ENCODE measurements at regions not wholly inside any gene's neighbourhood (a gene's known extent, or its start where the extent isn't known, plus 50 kb on each side); places are given as distances from the start of the nearest gene placed in this dataset.

GRCh38 chr1:245090491-245091090 is 64.2 kb upstream of the KIF26B start:
- H2AFZ ChIP-seq: no peak overlapping the region
- H3K36me3 ChIP-seq (ENCODE audit: control insufficient read depth, insufficient read depth, low read length): no peaks in the 10 kb centered on the region
- H3K9ac ChIP-seq: no peak overlapping the region
- no peaks in the 10 kb centered on the region for H3K9me3 ChIP-seq (ENCODE audit: control insufficient read depth, low read length)
- H3K79me2 ChIP-seq: no peaks in the 10 kb centered on the region
- no peak overlapping the region for H3K27ac ChIP-seq
- H3K27me3 ChIP-seq (ENCODE audit: control insufficient read depth, insufficient read depth, low read length): no peaks in the 10 kb centered on the region
- TF ChIP-seq CTCF (IDR thresholded peaks at IDR 0.05): no peak
- no peak overlapping the region for H3K4me2 ChIP-seq (ENCODE audit: low read length)
- H3K4me3 ChIP-seq (ENCODE audit: low read depth, low read length): no peak overlapping the region
- H3K4me1 ChIP-seq: no peaks in the 10 kb centered on the region

- no peaks in the 10 kb centered on the region for H3K4me1 ChIP-seq
- no peak overlapping the region for H3K27ac ChIP-seq
- no peaks in the 10 kb centered on the region for H3K36me3 ChIP-seq (ENCODE audit: control insufficient read depth, insufficient read depth, low read length)
- no peak overlapping the region for H3K4me3 ChIP-seq (ENCODE audit: low read depth, low read length)
- H3K79me2 ChIP-seq: no peaks in the 10 kb centered on the region
- H3K27me3 ChIP-seq (ENCODE audit: control insufficient read depth, insufficient read depth, low read length): no peaks in the 10 kb centered on the region
- H3K9me3 ChIP-seq (ENCODE audit: control insufficient read depth, low read length): no peaks in the 10 kb centered on the region
- no peak overlapping the region for H3K9ac ChIP-seq
- no peak for TF ChIP-seq CTCF (IDR thresholded peaks at IDR 0.05)
- H3K4me2 ChIP-seq (ENCODE audit: low read length): no peak overlapping the region
- H2AFZ ChIP-seq: no peak overlapping the region
Measured at GRCh38 chr1:245087723-245088122, 67.1 kb upstream of the KIF26B start.

DNA sequence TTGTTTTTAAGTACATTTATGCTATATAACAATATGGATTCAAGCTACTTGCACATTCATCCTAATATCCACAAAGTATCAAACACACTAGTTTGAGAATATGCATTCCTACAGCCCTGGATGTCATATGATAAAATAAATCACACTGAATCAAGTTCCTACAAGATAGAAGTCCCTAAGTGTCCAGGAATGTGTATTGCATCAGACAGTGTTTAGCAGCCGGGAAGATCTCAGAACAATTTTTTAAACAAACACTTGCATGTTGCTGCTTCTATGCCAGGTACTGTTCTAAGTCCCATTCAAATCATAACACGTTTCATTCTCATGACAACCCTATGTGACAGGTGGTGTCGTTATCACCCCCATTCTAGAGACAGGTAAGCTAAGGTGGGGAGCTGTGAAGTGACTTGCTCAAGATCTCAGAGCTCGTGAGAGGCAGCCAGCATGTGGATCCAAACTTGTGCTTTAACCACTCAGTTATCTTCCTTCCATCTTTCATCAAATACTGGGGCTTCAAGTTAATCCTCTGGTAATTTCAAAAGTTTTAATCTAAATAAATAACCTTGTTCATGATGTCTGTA is 68.3 kb upstream of the KIF26B start:
- no peaks in the 10 kb centered on the region for H3K4me1 ChIP-seq
- no peak overlapping the region for H3K9ac ChIP-seq
- no peak overlapping the region for H3K4me2 ChIP-seq (ENCODE audit: low read length)
- no peaks in the 10 kb centered on the region for H3K79me2 ChIP-seq
- H2AFZ ChIP-seq: no peak overlapping the region
- no peaks in the 10 kb centered on the region for H3K27me3 ChIP-seq (ENCODE audit: control insufficient read depth, insufficient read depth, low read length)
- no peak for TF ChIP-seq CTCF (IDR thresholded peaks at IDR 0.05)
- H3K36me3 ChIP-seq (ENCODE audit: control insufficient read depth, insufficient read depth, low read length): no peaks in the 10 kb centered on the region
- H3K9me3 ChIP-seq (ENCODE audit: control insufficient read depth, low read length): no peaks in the 10 kb centered on the region
- H3K4me3 ChIP-seq (ENCODE audit: low read depth, low read length): no peak overlapping the region
- H3K27ac ChIP-seq: no peak overlapping the region

DNA sequence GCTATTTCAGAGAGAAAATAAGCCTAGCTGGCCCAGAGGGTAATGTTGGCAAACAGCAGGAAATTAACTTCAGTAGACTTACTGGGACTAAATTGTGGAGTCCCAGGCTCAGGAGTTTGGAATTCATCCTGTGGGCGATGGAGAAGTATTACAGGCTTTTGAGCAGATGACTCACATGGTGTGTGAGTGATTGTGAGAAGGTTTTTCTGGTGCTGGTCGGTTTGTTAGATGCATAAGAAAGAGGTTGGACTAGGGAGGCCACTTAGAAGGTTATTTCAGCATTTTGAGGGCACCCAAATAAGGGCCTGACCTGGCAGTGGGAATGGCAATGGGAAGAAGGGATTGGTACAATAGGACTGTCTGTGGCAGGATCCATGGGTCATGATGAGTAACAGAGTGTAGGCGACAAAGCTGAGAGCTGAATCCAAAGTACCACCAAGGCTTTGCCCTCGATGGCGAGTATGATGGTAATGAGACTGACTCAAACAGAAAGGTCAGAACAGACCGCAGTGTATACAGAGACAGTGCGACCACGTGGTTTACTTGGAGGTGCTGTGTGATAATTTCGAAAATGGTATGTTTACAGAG is 69.2 kb upstream of the KIF26B start:
- Histone ChIP-seq H3K27ac (no peak overlapping the region), H3K9me3 (ENCODE audit: control insufficient read depth, low read length) (no peaks in the 10 kb centered on the region), H3K4me1 (no peaks in the 10 kb centered on the region), H3K9ac (no peak overlapping the region), H3K79me2 (no peaks in the 10 kb centered on the region), H3K4me2 (ENCODE audit: low read length) (no peak overlapping the region), H3K36me3 (ENCODE audit: control insufficient read depth, insufficient read depth, low read length) (no peaks in the 10 kb centered on the region), H3K4me3 (ENCODE audit: low read depth, low read length) (no peak overlapping the region), H2AFZ (no peak overlapping the region), H3K27me3 (ENCODE audit: control insufficient read depth, insufficient read depth, low read length) (no peaks in the 10 kb centered on the region)
- TF ChIP-seq CTCF (IDR thresholded peaks at IDR 0.05): no peak

DNA sequence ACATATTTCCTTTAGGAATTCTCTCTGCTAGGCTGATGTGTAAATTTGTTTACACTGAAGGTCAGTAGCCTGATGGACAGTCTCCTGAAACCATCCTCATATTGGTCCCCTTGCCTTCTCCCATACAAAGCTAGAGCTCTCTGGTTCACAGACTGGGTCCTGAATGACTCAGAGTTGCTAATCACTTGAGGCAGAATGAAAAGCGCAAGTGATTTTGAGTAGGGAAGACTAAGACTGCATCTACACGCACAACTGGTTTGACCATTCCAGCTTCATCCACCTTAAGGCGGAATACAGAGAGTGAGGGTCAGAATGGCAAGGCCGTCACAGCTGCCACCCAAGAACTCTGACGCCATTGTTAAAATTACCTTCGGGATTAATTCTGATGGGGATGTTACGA is 70.2 kb upstream of the KIF26B start:
- no peak for TF ChIP-seq CTCF (IDR thresholded peaks at IDR 0.05)
- no peak overlapping the region for H3K4me2 ChIP-seq (ENCODE audit: low read length)
- H3K4me1 ChIP-seq: no peaks in the 10 kb centered on the region
- H3K4me3 ChIP-seq (ENCODE audit: low read depth, low read length): no peak overlapping the region
- H3K36me3 ChIP-seq (ENCODE audit: control insufficient read depth, insufficient read depth, low read length): no peaks in the 10 kb centered on the region
- H3K27ac ChIP-seq: no peak overlapping the region
- H3K79me2 ChIP-seq: no peaks in the 10 kb centered on the region
- no peaks in the 10 kb centered on the region for H3K27me3 ChIP-seq (ENCODE audit: control insufficient read depth, insufficient read depth, low read length)
- no peak overlapping the region for H2AFZ ChIP-seq
- H3K9ac ChIP-seq: no peak overlapping the region
- no peaks in the 10 kb centered on the region for H3K9me3 ChIP-seq (ENCODE audit: control insufficient read depth, low read length)

All from parathyroid adenoma (tissue), 2 donors.